ENCODE measurements at regions not wholly inside any gene's neighbourhood (a gene's known extent, or its start where the extent isn't known, plus 50 kb on each side); places are given as distances from the start of the nearest gene placed in this dataset.
"Not testable (repeated sequence)": the region's sequence is repeated elsewhere in the genome, so short reads cannot be mapped to it uniquely, and the experiment has no call there.

- TF ChIP-seq, protein P1, sequence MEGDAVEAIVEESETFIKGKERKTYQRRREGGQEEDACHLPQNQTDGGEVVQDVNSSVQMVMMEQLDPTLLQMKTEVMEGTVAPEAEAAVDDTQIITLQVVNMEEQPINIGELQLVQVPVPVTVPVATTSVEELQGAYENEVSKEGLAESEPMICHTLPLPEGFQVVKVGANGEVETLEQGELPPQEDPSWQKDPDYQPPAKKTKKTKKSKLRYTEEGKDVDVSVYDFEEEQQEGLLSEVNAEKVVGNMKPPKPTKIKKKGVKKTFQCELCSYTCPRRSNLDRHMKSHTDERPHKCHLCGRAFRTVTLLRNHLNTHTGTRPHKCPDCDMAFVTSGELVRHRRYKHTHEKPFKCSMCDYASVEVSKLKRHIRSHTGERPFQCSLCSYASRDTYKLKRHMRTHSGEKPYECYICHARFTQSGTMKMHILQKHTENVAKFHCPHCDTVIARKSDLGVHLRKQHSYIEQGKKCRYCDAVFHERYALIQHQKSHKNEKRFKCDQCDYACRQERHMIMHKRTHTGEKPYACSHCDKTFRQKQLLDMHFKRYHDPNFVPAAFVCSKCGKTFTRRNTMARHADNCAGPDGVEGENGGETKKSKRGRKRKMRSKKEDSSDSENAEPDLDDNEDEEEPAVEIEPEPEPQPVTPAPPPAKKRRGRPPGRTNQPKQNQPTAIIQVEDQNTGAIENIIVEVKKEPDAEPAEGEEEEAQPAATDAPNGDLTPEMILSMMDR (IDR thresholded peaks at IDR 0.05; ENCODE audit: control extremely low read depth in 1 of 3, insufficient read depth in 1 of 3, low read depth in 1 of 3, low read length in 3 of 3), result not testable (repeated sequence)
- not testable (repeated sequence) for TF ChIP-seq CEBPB (IDR thresholded peaks at IDR 0.05; ENCODE audit: low read depth, low read length); POLR2AphosphoS5 (IDR thresholded peaks at IDR 0.05; ENCODE audit: low read depth, low read length); RAD21 (IDR thresholded peaks at IDR 0.05 in 1 of 2, conservative IDR thresholded peaks at IDR 0.05 in 1 of 2; ENCODE audit: low read depth in 2 of 2, low read length in 2 of 2); EP300 (IDR thresholded peaks at IDR 0.05; ENCODE audit: borderline replicate concordance in 1 of 2, low read depth in 2 of 2, low read length in 2 of 2); SP1 (IDR thresholded peaks at IDR 0.05; ENCODE audit: low read depth, low read length); SIN3A (conservative IDR thresholded peaks at IDR 0.05 in 1 of 2, IDR thresholded peaks at IDR 0.05 in 1 of 2; ENCODE audit: low read depth in 1 of 2, low read length in 2 of 2); GTF2F1 (IDR thresholded peaks at IDR 0.05; ENCODE audit: borderline replicate concordance, low read depth, low read length); EZH2 (IDR thresholded peaks at IDR 0.05; ENCODE audit: low read depth, low read length, severe bottlenecking); HDAC2 (IDR thresholded peaks at IDR 0.05; ENCODE audit: borderline replicate concordance in 1 of 2, low read depth in 2 of 2, low read length in 2 of 2); HDAC6 (IDR thresholded peaks at IDR 0.05; ENCODE audit: low read depth, low read length); SAP30 (IDR thresholded peaks at IDR 0.05; ENCODE audit: insufficient read depth, insufficient replicate concordance, low read length); BRCA1 (IDR thresholded peaks at IDR 0.05; ENCODE audit: low read depth, low read length)
Measured at GRCh38 chr21:5242732-5243131, 5278.7 kb upstream of the TPTE start.

All from H1 (cell line).